Pancreas (tissue), 10 donors: ENCODE measurements at regions not wholly inside any gene's neighbourhood (a gene's known extent, or its start where the extent isn't known, plus 50 kb on each side); places are given as distances from the start of the nearest gene placed in this dataset.
"Not testable (repeated sequence)": the region's sequence is repeated elsewhere in the genome, so short reads cannot be mapped to it uniquely, and the experiment has no call there.

ENCODE experiments used
- ATAC-seq, 4 donors: fragments of 200-7000 bp; cut with Tn5 transposase; one replicate each; pipeline versions ENCODE4 v1.8.0 to v1.9.1; 2020; ENCODE audit warnings: mild to moderate bottlenecking in 4 of 4, moderate library complexity in 4 of 4
- DNase-seq, 6 donors: peaks; one replicate each; pipeline ENCODE4 v3.0.0-alpha.2; 2020
- FAIRE-seq: peaks from 2 replicates; lab custom pipeline; 2012; peaks lifted over from hg19 to GRCh38; lab: Jason Lieb, UNC
- H3K27ac ChIP-seq, 4 donors: fragments of 200-600 bp; sonication (generic); 1 replicate in 3 of 4; 2 replicates in 1 of 4; pipeline versions ENCODE4 v1.5.0 to v1.8.0; 2020
- H3K27me3 ChIP-seq, 4 donors: fragments of 200-600 bp; one replicate each; pipeline ENCODE4 v1.8.0; 2021
- H3K36me3 ChIP-seq, 3 donors: fragments of 200-600 bp; sonication (generic) in 1 of 3; one replicate each; pipeline versions ENCODE4 v1.5.0 to v1.8.0; 2020 to 2021
- H3K4me1 ChIP-seq, 3 donors: fragments of 200-600 bp; one replicate each; pipeline ENCODE4 v1.8.0; 2021
- H3K4me3 ChIP-seq, 4 donors: fragments of 200-600 bp; sonication (generic) in 2 of 4; one replicate each; pipeline versions ENCODE4 v1.5.0 to v1.8.0; 2020 to 2021
- H3K9me3 ChIP-seq, 4 donors: fragments of 200-600 bp; one replicate each; pipeline ENCODE4 v1.8.0; 2021
- CTCF ChIP-seq, 4 donors: fragments of 200-600 bp; sonication (generic) in 3 of 4; IDR thresholded peaks; one replicate each; pipeline versions ENCODE4 v1.5.0 to v1.8.0; 2021; ENCODE audit warnings: antibody characterized with exemption in 4 of 4
- WGBS, 2 donors: extraction: QIAGEN DNeasy Blood & Tissue Kit; methylation state at CpG; one replicate each; pipeline ENCODE4 v1.1.7; 2013; 5-methylcytosine and 5-hydroxymethylcytosine counted together
- intact Hi-C, 3 donors: fragments of 100-400 bp; cut with DNase I; formaldehyde crosslinking; loops; one replicate each; pipeline versions ENCODE4 v1.11.1 to v1.14.2; 2022
- donor health status: healthy with polysubstance abuse.
- donor health status: DM: no; HTN: no; CAD: no; lungs with moderate emphysema.
- donor health status: DM: no; HTN: no; CAD: no.
- donor health status: control.
- donor health status: control.
- donor health status: Bipolar disorder and iron deficiency.
- donor health status: DM: yes; HTN: yes; CAD: no.
- donor health status: DM: no; HTN: no; CAD: no.
- donor health status: DM: no; HTN: no; CAD: no.
- donor health status: DM: yes; HTN: yes; CAD: no.

- DNase-seq, H3K9me3 ChIP-seq, H3K4me1 ChIP-seq, H3K4me3 ChIP-seq, H3K36me3 ChIP-seq, ATAC-seq, H3K27ac ChIP-seq, H3K27me3 ChIP-seq, intact Hi-C loops: not testable (repeated sequence)
- FAIRE-seq, result peak; percentile 41
Measured at GRCh38 chr2:131717907-131718306, 190.2 kb downstream of the CCDC74A start.

GRCh38 chr2:131721163-131721562 is 193.5 kb downstream of the CCDC74A start:
- ATAC-seq, DNase-seq, FAIRE-seq, H3K4me1 ChIP-seq, H3K4me3 ChIP-seq, H3K9me3 ChIP-seq, intact Hi-C loops, H3K27me3 ChIP-seq, H3K36me3 ChIP-seq: not testable (repeated sequence)
- WGBS, 2 donors, result 26 to 30% methylated on average over 6 of the region's 6 CpGs
- H3K27ac ChIP-seq, result peak overlapping the region in 2 of 4 donors; percentile 17 to 53

- 64 to 66% methylated on average over 2 of the region's 2 CpGs for WGBS, 2 donors
- H3K4me3 ChIP-seq, H3K9me3 ChIP-seq, H3K4me1 ChIP-seq, ATAC-seq, FAIRE-seq, H3K27me3 ChIP-seq, DNase-seq, intact Hi-C loops, H3K36me3 ChIP-seq: not testable (repeated sequence)
- H3K27ac ChIP-seq, result peak overlapping the region in 1 of 4 donors; percentile 53
Measured at GRCh38 chr2:131722256-131722655, 194.6 kb downstream of the CCDC74A start.

- no peak for TF ChIP-seq CTCF (IDR thresholded peaks at IDR 0.05)
- DNase-seq (peak in 1 of 6 donors; percentile 33), FAIRE-seq (no peak), ATAC-seq (no peak)
- Histone ChIP-seq H3K4me1 (peaks cover 0 to 6% (median 0%) of the 10 kb centered on the region in 3 donors), H3K27ac (no peak overlapping the region), H3K36me3 (no peaks in the 10 kb centered on the region), H3K4me3 (no peak overlapping the region), H3K27me3 (no peaks in the 10 kb centered on the region), H3K9me3 (no peaks in the 10 kb centered on the region)
- intact Hi-C loops, result no loop called here
- 89 to 91% methylated on average over 36 to 46 of the region's 46 CpGs for WGBS, 2 donors
Measured at GRCh38 chr2:131724019-131724418, 196.3 kb downstream of the CCDC74A start.

- H3K4me3 ChIP-seq, H3K9me3 ChIP-seq, DNase-seq, H3K4me1 ChIP-seq, ATAC-seq, H3K27ac ChIP-seq, H3K36me3 ChIP-seq, intact Hi-C loops, H3K27me3 ChIP-seq: not testable (repeated sequence)
- FAIRE-seq, result peak; percentile 86
Measured at GRCh38 chr2:131728451-131728850, 200.8 kb downstream of the CCDC74A start.

GRCh38 chr2:131733530-131733929 is 205.8 kb downstream of the CCDC74A start:
- not testable (repeated sequence) for FAIRE-seq

GRCh38 chr2:131736406-131736805 is 208.7 kb downstream of the CCDC74A start:
- H3K27me3 ChIP-seq, H3K9me3 ChIP-seq, H3K27ac ChIP-seq, H3K36me3 ChIP-seq, FAIRE-seq, intact Hi-C loops, H3K4me1 ChIP-seq, ATAC-seq, DNase-seq, H3K4me3 ChIP-seq: not testable (repeated sequence)
- 93% methylated on average over 1 of the region's 1 CpG for WGBS, 2 donors

More at GRCh38 chr2:131733530-131733929, 205.8 kb downstream of the CCDC74A start:
- H3K4me1 ChIP-seq, intact Hi-C loops, H3K27ac ChIP-seq, DNase-seq, H3K4me3 ChIP-seq, ATAC-seq, H3K9me3 ChIP-seq, H3K27me3 ChIP-seq, H3K36me3 ChIP-seq: not testable (repeated sequence)
- 93 to 94% methylated on average over 1 of the region's 1 CpG for WGBS, 2 donors

GRCh38 chr2:131738533-131738932 is 210.8 kb downstream of the CCDC74A start:
- DNase-seq, H3K27ac ChIP-seq, H3K4me3 ChIP-seq, H3K27me3 ChIP-seq, intact Hi-C loops, ATAC-seq, H3K9me3 ChIP-seq, H3K4me1 ChIP-seq, H3K36me3 ChIP-seq, FAIRE-seq: not testable (repeated sequence)
- WGBS, 2 donors, result 92 to 96% methylated on average over 2 of the region's 2 CpGs

GRCh38 chr2:131738996-131739434 is 211.3 kb downstream of the CCDC74A start:
- H3K4me1 ChIP-seq, FAIRE-seq, H3K9me3 ChIP-seq, intact Hi-C loops, H3K4me3 ChIP-seq, H3K27me3 ChIP-seq, ATAC-seq, H3K36me3 ChIP-seq, H3K27ac ChIP-seq, DNase-seq: not testable (repeated sequence)
- WGBS, 2 donors, result 79 to 84% methylated on average over 1 of the region's 1 CpG
